Keratinocyte (primary cell): ENCODE measurements at regions not wholly inside any gene's neighbourhood (a gene's known extent, or its start where the extent isn't known, plus 50 kb on each side); places are given as distances from the start of the nearest gene placed in this dataset.

Experiments
- DNase-seq: peaks from one replicate; pipeline ENCODE4 v3.0.0-alpha.2; 2011; ENCODE audit warnings: low read depth, missing footprints, low spot score
- FAIRE-seq: peaks from 2 replicates; lab custom pipeline; 2011; peaks lifted over from hg19 to GRCh38; lab: Jason Lieb, UNC
- H2AFZ ChIP-seq: 2 replicates; pipeline ENCODE4 v1.6.0; 2012; ENCODE audit warnings: low read length, control low read depth, inconsistent platforms; ENCODE audit not compliant: control insufficient read depth
- H3K27ac ChIP-seq: 2 replicates; pipeline ENCODE4 v1.5.1; 2011; ENCODE audit warnings: low read length; ENCODE audit not compliant: control insufficient read depth, insufficient read depth
- H3K27me3 ChIP-seq: 3 replicates; pipeline ENCODE4 v1.6.0; 2011; ENCODE audit warnings: low read length; ENCODE audit not compliant: control insufficient read depth, insufficient read depth; ENCODE audit errors: extremely low read depth
- H3K36me3 ChIP-seq, 2 experiments: 2 replicates in 1 of 2; 3 replicates in 1 of 2; pipeline ENCODE4 v1.5.1; 2011; ENCODE audit warnings: low read length in 2 of 2, mild to moderate bottlenecking in 1 of 2; ENCODE audit not compliant: control insufficient read depth in 2 of 2, insufficient read depth in 2 of 2; ENCODE audit errors: extremely low read depth in 1 of 2
- H3K4me1 ChIP-seq: 3 replicates; pipeline ENCODE4 v1.5.1; 2011; ENCODE audit warnings: low read length; ENCODE audit not compliant: control insufficient read depth, insufficient read depth; ENCODE audit errors: extremely low read depth
- H3K4me2 ChIP-seq: 3 replicates; pipeline ENCODE4 v1.6.0; 2011; ENCODE audit warnings: low read depth, low read length; ENCODE audit not compliant: control insufficient read depth, insufficient read depth; ENCODE audit errors: extremely low read depth
- H3K4me3 ChIP-seq, 3 experiments: fragments of 200-600 bp in 1 of 3; sonication (generic) in 1 of 3; 2 replicates in 2 of 3; 3 replicates in 1 of 3; pipeline ENCODE4 v1.5.1; 2011 to 2016; ENCODE audit warnings: low read length in 3 of 3, mild to moderate bottlenecking in 3 of 3, control low read depth in 2 of 3, inconsistent platforms in 1 of 3, low read depth in 1 of 3, mixed read lengths in 1 of 3, mixed run types in 1 of 3, moderate library complexity in 1 of 3; ENCODE audit not compliant: control insufficient read depth in 2 of 3, insufficient read depth in 2 of 3; ENCODE audit errors: extremely low read depth in 1 of 3
- H3K79me2 ChIP-seq: 2 replicates; pipeline ENCODE4 v1.6.0; 2012; ENCODE audit warnings: low read length; ENCODE audit not compliant: control insufficient read depth, insufficient read depth
- H3K9ac ChIP-seq: 3 replicates; pipeline ENCODE4 v1.6.0; 2011; ENCODE audit warnings: low read length; ENCODE audit not compliant: control insufficient read depth, insufficient read depth; ENCODE audit errors: extremely low read depth
- H3K9me1 ChIP-seq: 3 replicates; pipeline ENCODE4 v1.6.0; 2011; ENCODE audit warnings: low read length; ENCODE audit not compliant: control insufficient read depth, insufficient read depth; ENCODE audit errors: extremely low read depth
- H3K9me3 ChIP-seq: 2 replicates; pipeline ENCODE4 v1.5.1; 2012; ENCODE audit warnings: low read depth, low read length; ENCODE audit not compliant: control insufficient read depth
- H4K20me1 ChIP-seq: 3 replicates; pipeline ENCODE4 v1.6.0; 2011; ENCODE audit warnings: low read length; ENCODE audit not compliant: control insufficient read depth, insufficient read depth; ENCODE audit errors: extremely low read depth
- EZH2 ChIP-seq: IDR thresholded peaks from one replicate; pipeline ENCODE4 v1.6.1; 2012; ENCODE audit warnings: inconsistent platforms, mild to moderate bottlenecking, low read length, moderate library complexity
- dilution Hi-C: fragments of 300-500 bp; cut with MboI; formaldehyde crosslinking; loops from one replicate; pipeline ENCODE4 v1.7.0; 2020; ENCODE audit warnings: low sequenced_read_pairs; ENCODE audit not compliant: extremely low pct_ligation_motif_present
- TF ChIP-seq, protein P1 (sequence below), 3 experiments: IDR thresholded peaks in 1 of 3; conservative IDR thresholded peaks in 1 of 3; optimal IDR thresholded peaks in 1 of 3; 2 replicates in 2 of 3; 3 replicates in 1 of 3; pipeline versions ENCODE3 to v1.5.1; 2011; ENCODE audit warnings: low read length in 3 of 3, mild to moderate bottlenecking in 3 of 3, moderate library complexity in 2 of 3, control low read depth in 1 of 3, inconsistent platforms in 1 of 3; ENCODE audit not compliant: insufficient read depth in 2 of 3; ENCODE audit errors: extremely low read depth in 1 of 3

DNA sequence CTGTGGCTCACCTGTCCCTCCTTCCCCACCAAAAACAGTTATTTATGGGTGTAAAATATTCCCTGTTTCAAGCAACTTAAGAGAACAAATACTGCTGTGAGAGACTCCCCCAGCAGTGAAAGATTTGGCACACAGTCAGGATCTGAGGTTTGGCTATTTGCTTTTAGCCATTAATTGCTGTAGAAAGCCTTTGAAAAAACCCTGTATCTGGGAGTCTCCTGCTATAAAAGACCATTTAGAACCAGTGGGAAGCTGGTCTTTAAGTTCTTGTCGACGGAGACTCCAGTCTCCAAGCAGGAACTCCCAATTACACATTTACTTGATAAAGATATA lies 55.1 kb upstream of the PCSK6 start:
- TF ChIP-seq EZH2, result no peak
- TF ChIP-seq, protein P1, sequence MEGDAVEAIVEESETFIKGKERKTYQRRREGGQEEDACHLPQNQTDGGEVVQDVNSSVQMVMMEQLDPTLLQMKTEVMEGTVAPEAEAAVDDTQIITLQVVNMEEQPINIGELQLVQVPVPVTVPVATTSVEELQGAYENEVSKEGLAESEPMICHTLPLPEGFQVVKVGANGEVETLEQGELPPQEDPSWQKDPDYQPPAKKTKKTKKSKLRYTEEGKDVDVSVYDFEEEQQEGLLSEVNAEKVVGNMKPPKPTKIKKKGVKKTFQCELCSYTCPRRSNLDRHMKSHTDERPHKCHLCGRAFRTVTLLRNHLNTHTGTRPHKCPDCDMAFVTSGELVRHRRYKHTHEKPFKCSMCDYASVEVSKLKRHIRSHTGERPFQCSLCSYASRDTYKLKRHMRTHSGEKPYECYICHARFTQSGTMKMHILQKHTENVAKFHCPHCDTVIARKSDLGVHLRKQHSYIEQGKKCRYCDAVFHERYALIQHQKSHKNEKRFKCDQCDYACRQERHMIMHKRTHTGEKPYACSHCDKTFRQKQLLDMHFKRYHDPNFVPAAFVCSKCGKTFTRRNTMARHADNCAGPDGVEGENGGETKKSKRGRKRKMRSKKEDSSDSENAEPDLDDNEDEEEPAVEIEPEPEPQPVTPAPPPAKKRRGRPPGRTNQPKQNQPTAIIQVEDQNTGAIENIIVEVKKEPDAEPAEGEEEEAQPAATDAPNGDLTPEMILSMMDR (optimal IDR thresholded peaks at IDR 0.05 in 1 of 3, IDR thresholded peaks at IDR 0.05 in 1 of 3, conservative IDR thresholded peaks at IDR 0.05 in 1 of 3; ENCODE audit: extremely low read depth in 1 of 3, insufficient read depth in 2 of 3, low read length in 3 of 3), result no peak

DNA sequence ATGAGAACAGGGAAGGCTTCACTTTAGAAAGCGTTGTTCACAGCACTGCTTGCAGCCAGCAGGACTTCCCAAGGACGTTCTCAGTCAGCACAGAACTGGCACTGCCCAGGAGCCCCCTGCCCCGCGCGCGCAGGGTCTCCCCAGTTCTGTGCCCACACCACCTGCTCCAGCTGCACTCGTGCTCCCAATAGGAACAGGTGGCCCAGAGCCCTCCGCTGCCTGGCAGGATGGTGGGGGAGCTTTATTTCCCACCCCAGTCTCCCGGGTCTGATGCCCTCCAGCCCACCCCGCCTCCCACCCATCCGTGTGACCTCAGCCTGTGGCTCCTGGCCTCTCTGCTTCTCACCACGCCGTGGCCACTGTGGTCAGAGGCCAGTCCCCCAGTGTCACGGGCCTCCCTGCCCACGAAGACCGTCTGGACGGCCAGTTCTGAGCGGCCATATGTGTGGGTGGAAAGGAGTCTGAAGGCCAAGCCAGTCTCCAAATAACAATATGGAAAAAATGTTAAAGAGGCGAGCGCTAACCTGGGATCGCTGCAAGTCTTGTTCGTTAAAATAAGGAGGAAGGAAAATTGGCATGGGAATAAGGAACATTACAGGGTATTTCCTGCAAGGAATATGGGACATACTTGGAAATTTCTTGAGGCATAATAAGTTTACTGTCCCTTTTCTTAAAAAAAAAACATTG lies 54.6 kb upstream of the PCSK6 start:
- H3K36me3 ChIP-seq, result no peaks in the 10 kb centered on the region
- TF ChIP-seq EZH2, result no peak
- TF ChIP-seq, protein P1 (optimal IDR thresholded peaks at IDR 0.05 in 1 of 3, IDR thresholded peaks at IDR 0.05 in 1 of 3, conservative IDR thresholded peaks at IDR 0.05 in 1 of 3; ENCODE audit: extremely low read depth in 1 of 3, insufficient read depth in 2 of 3, low read length in 3 of 3), result no peak
- H3K27me3 ChIP-seq, result peaks cover 32% of the 10 kb centered on the region
- dilution Hi-C loops, result no loop called here
- no peaks in the 10 kb centered on the region for H3K4me1 ChIP-seq
- H3K4me3 ChIP-seq, result no peak overlapping the region
- no peaks in the 10 kb centered on the region for H4K20me1 ChIP-seq
- no peak overlapping the region for H3K4me2 ChIP-seq
- FAIRE-seq (no peak), DNase-seq (no peak)
- no peak overlapping the region for H2AFZ ChIP-seq
- no peaks in the 10 kb centered on the region for H3K9me3 ChIP-seq
- no peak overlapping the region for H3K9ac ChIP-seq
- H3K27ac ChIP-seq, result no peak overlapping the region
- no peaks in the 10 kb centered on the region for H3K9me1 ChIP-seq
- no peaks in the 10 kb centered on the region for H3K79me2 ChIP-seq

More for the DNA sequence above, 55.1 kb upstream of the PCSK6 start:
- FAIRE-seq, result no peak
- H3K4me1 ChIP-seq, result no peaks in the 10 kb centered on the region
- H3K36me3 ChIP-seq, result no peaks in the 10 kb centered on the region
- no peaks in the 10 kb centered on the region for H4K20me1 ChIP-seq
- H3K27me3 ChIP-seq, result peaks cover 34% of the 10 kb centered on the region
- dilution Hi-C loops, result no loop called here
- H2AFZ ChIP-seq, result no peak overlapping the region
- H3K9me3 ChIP-seq, result no peaks in the 10 kb centered on the region
- no peaks in the 10 kb centered on the region for H3K79me2 ChIP-seq
- no peaks in the 10 kb centered on the region for H3K9me1 ChIP-seq
- H3K9ac ChIP-seq, result no peak overlapping the region
- H3K4me3 ChIP-seq, result no peak overlapping the region
- no peak for DNase-seq
- no peak overlapping the region for H3K4me2 ChIP-seq
- no peak overlapping the region for H3K27ac ChIP-seq
